HFF-Myc (cell line): ENCODE measurements at regions not wholly inside any gene's neighbourhood (a gene's known extent, or its start where the extent isn't known, plus 50 kb on each side); places are given as distances from the start of the nearest gene placed in this dataset.

Experiments used
- DNase-seq: peaks from one replicate; pipeline ENCODE4 v3.0.0-alpha.2; 2011; ENCODE audit warnings: low read depth; ENCODE audit errors: extremely low read depth
- H3K4me3 ChIP-seq: replicated peaks from 2 replicates; pipeline ENCODE4 v1.5.1; 2011; ENCODE audit warnings: low read depth, mild to moderate bottlenecking, control low read depth, low read length
- TF ChIP-seq, protein P1 (sequence below): IDR thresholded peaks from 2 replicates; pipeline ENCODE4 v1.5.1; 2012; ENCODE audit warnings: mild to moderate bottlenecking, low read depth, low read length, control low read depth; ENCODE audit errors: missing control alignments

DNA sequence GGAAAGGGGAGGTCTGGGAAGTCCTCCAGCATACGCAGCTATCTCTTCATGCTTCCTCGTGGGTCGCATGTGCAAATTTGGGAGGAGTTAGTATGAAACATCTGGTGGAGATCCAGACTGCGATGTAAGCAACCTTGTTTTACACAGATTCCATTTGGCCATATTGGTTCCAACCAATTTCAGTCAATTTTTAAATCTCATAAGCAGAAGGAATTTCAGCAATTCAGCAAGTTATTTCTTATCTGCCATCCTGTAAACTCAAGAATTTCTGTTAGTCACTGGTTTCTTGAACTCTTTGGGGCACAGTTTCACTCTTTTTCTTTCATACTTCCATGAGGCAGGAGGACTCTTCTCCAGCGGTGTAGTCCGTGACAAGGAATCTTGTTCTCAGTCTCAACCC is 130.4 kb upstream of the CLINT1 start:
- no peak for DNase-seq
- TF ChIP-seq, protein P1, sequence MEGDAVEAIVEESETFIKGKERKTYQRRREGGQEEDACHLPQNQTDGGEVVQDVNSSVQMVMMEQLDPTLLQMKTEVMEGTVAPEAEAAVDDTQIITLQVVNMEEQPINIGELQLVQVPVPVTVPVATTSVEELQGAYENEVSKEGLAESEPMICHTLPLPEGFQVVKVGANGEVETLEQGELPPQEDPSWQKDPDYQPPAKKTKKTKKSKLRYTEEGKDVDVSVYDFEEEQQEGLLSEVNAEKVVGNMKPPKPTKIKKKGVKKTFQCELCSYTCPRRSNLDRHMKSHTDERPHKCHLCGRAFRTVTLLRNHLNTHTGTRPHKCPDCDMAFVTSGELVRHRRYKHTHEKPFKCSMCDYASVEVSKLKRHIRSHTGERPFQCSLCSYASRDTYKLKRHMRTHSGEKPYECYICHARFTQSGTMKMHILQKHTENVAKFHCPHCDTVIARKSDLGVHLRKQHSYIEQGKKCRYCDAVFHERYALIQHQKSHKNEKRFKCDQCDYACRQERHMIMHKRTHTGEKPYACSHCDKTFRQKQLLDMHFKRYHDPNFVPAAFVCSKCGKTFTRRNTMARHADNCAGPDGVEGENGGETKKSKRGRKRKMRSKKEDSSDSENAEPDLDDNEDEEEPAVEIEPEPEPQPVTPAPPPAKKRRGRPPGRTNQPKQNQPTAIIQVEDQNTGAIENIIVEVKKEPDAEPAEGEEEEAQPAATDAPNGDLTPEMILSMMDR, result no peak
- no peak overlapping the region for H3K4me3 ChIP-seq

DNA sequence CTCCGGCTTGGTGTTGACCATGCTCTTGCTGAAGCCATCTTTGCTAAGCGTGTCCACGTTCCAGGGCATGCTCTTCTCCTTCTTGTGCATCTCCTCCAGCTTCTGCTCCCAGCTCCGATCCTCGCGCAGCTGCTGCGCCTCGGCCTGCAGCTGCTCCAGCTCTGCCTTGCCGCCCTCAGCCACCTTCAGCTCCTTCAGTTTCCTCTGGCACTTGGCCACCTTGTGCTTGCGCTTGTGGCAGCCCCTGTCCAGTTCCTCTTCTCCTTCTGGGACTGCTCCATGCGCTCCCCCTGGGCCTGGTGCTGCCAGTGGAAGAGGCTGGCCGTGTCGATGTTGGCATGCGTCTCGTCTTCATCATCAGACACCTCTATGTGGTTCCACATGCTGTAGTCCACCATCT is 128.3 kb upstream of the CLINT1 start:
- DNase-seq, result no peak
- H3K4me3 ChIP-seq, result no peak overlapping the region
- TF ChIP-seq, protein P1, result no peak

DNA sequence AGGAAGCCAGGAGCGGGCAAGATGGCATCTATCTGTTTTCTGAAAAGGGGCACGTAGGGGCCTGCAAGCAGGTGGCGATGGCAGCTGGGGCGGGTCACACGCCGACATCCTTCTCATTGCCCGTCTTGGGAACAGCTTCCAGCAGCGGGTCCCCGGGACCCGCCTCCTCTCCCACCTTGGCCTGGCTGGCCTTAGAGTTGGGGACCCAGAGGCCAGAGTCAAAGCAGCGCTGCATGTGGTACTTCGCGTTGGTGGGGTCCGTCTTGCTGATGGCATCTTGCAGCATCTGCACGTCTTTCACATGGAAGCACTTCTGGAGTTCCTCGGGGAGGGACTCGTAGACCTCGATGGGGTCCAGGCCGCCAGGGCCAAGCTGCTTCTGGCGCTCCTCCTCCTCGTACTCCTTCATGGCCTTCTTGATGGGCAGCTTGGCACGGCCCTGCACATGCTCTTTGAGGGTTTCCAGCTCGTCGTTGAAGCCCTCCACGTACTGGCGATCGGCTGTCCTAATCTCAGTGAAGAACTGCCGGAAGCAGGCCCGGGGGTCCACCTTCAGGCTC is 127.6 kb upstream of the CLINT1 start:
- TF ChIP-seq, protein P1, result no peak
- H3K4me3 ChIP-seq, result no peak overlapping the region
- no peak for DNase-seq

DNA sequence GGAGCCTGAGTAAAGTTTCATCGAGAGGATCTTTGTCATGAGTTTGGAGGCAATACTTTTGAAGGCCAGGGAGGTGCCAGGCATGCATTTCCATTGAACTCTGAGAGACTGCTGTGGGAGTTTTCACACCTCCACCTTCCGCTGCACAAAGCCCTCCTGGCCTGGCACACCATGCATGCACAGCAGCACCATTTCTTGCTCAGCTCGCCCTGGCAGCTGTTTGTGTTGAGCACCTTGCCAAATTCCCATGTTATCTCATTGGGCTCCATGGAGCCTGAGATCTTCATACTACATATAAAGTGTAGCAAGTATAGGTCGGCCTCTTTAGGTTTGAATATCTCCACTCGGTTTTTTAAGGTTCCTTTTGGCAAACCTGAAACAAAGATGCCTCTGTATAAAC is 125.7 kb upstream of the CLINT1 start:
- no peak overlapping the region for H3K4me3 ChIP-seq
- no peak for DNase-seq
- TF ChIP-seq, protein P1, result no peak

DNA sequence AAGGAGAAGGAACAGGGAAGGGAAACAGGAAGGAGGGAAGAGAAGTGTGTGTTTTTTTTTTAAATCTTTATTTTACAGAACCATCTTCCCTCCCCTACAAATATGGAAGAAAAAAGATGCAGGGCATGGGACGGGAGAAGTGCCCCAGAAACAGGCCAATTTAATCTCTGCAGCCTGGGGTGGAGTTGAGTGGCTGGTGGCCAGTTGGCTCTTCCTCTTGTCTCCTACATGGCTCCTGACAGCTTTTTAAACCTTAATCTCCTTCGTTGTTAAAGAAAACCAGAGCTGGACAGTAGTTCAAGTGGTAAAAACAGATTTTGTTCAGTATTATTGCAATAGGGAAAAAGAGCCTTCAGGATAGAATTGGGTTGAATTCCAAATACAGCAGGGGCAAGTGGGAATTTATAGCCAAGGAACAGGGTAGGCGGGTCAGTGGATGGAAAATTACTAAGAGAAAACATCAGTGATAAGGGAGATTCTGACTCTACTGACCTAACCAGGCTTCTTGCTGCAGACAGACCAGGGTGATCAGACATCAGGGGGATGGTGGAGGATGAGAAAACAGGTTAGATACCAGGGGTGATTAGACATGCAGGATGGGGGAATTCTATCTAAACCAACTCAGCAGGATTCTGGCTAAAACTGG is 125.1 kb upstream of the CLINT1 start:
- TF ChIP-seq, protein P1, result no peak
- no peak overlapping the region for H3K4me3 ChIP-seq

DNA sequence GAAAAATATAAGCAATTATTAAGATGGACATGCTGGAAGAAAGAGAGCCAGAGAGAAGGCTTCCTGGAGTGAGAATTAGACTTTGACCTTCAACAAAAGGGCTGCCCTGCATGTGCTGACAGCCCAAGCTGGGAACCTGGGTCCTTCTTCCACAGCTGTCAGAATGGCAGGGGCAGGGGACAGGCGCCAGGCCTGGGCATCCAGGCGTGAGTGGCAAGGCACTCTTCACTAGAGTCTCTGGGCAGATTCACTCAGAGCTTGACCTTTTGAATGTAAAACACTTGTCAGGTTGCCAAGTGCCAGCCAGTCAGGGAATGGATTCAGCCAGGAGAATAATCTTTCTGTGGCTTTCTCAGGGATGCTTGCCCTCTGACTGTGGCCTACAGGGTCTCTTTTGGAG is 119.1 kb upstream of the CLINT1 start:
- no peak overlapping the region for H3K4me3 ChIP-seq
- no peak for DNase-seq
- TF ChIP-seq, protein P1, result no peak

More for the DNA sequence above, 125.1 kb upstream of the CLINT1 start:
- DNase-seq, result no peak

DNA sequence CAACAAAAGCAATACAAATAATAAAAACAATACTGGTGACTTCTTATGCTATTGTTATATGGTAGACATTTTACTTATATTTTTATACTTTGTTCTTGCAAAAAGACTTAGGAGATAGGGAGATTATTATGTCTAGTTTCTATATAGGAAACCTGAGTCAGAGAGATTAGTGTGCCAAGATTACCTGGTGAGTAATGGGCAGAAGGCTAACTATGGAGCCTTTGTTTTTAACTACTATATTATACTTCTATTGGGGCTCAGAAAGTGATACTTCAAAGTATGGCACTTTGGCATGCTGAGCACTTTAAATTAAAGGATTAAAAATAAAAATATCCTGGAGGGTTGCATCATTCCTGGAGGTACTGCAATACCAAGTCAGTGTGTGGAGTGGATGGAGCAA is 117.5 kb upstream of the CLINT1 start:
- H3K4me3 ChIP-seq, result no peak overlapping the region
- TF ChIP-seq, protein P1, result no peak
- DNase-seq, result no peak
